T-helper 1 cell (primary cell): ENCODE measurements at regions not wholly inside any gene's neighbourhood (a gene's known extent, or its start where the extent isn't known, plus 50 kb on each side); places are given as distances from the start of the nearest gene placed in this dataset.
"Not testable (repeated sequence)": the region's sequence is repeated elsewhere in the genome, so short reads cannot be mapped to it uniquely, and the experiment has no call there.

ENCODE experiments used
- DNase-seq, 5 donors: peaks; one replicate each; pipeline ENCODE4 v3.0.0-alpha.2; 2012 to 2020

DNA sequence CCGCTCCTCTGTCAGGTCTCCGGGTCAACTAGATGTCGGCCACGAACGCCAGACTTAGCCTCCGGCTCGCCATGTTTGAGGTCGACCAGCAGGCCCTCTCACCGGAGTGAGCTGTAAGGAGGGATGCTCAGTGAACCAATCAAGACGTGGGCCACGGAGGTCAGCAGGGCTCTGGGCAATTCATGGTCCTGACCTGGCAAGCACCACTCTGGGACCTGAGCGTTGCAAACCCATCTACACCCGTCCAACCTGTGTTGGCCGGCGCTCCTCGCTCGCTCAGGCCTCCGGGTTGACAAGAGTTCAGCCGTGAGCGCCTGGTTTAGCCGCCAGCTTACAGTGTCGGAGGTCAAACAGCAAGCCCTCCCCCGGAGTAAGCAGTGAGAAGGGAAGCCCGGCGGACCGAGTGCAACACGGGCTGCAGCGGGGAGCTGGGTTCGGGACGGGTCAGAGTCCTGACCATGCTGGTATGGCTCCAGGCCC is 1361.9 kb downstream of the UQCRFS1 start:
- no peak for DNase-seq

DNA sequence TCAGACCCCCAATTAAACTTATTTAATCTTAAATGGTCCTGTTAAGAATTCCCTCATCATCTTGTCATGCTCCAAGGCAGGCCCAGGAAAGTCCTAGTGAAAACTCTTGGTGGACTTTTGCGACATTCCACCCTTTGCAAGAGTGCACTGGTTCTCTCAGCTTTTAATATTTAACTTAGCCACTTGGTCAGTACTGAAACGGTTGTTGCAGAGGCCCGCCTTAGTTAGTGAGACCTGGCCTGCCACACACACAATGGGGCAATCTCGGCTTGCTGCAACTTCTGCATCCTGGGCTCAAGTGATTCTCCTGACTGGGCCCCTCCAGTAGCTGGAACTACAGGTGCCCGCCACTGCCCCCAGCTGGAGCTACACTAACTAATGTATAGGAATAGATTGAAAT is 1366.0 kb downstream of the UQCRFS1 start:
- DNase-seq, result no peak

DNA sequence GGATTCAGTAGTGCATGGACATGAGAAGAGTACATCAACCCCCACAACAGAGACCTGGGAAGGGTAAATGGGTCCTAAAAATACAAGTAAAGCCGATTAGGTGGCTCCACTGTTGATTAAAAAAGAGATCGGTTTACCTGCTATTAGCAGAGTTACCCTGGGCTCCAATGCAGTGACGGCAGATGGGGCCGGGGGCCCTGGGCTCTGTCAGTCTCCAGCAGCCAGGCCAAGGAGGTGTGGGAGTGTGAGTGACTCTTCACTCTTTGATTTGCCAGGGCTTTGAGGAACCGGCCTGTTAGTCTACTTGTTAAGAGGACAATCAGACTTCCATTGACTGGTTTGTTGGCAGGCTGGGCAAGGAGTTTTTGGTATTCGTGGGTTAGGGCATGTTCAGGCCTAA is 1368.7 kb downstream of the UQCRFS1 start:
- no peak for DNase-seq

DNA sequence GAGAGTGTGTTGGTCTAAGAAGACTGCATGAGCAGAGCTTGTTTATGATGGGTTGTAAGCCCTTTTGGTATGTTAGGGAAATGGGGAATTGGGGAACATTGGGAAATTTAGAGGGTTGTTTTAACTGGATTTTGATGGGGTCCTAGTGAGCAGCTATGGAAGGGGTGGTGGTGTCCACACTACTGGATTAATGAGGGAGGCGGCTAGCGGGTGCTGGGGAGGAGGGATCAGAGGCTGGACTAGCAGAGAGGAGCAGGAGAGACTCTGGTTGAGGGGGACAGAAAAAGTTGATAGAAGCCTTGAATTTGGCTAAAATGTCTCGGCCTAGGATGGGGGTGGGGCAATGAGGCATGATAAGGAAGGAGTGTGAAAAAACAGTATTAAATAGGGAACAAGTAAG is 1369.1 kb downstream of the UQCRFS1 start:
- DNase-seq, result no peak

DNA sequence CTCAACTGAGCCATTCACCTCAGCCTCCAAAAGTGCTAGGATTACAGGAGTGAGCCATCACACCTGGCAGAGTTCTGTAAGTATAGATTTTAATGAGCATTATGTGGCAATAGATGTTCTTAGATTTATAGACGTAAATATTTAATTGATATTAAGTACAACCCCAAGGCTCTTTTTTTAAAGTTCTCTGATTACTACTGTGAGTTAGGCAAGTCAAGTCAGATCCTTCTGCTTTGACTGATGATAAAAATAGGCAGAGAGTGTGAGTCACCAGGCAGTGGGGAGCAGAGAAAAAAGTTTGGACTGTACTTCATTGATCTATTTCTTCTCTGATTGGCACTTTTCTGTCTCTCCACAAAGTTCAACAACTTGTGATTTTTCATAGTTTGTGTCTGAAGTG is 1379.9 kb downstream of the UQCRFS1 start:
- DNase-seq, result no peak

DNA sequence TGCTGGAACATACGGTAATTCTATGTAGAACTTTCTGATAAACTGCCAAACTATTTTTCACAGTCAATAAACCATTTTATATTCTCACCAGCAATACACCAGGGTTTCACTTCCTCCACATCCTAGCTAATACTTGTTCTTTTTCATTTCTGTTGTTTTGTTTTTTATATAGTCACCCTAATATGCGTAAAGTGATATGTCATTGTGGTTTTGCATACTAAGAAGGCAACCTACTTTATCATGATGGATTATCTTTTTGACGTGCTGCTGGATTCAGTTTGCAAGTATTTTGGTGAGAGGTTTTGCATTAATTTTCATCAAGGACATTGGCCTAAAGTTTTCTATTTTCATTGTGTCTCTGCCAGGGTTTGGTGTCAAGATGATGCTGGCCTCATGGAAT is 1384.1 kb downstream of the UQCRFS1 start:
- DNase-seq, result no peak

DNA sequence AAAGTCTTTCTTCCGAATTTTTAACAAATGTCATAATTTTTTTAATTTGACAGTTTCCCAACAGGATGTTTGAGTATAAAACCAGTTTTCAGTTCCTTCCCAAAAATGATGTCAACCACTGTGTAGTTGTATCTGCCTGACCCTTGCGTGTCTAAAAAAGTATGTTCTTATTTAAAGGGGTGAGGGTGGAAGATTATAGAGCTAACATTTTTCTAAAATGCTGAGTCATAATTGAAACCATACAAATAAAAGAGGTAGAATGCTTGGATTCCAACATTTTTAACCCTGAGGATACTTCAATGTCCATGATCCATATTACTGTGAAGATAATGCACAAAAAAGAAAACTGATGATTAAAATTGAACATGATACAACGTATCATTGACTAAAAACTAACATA is 1388.8 kb downstream of the UQCRFS1 start:
- DNase-seq, result no peak

DNA sequence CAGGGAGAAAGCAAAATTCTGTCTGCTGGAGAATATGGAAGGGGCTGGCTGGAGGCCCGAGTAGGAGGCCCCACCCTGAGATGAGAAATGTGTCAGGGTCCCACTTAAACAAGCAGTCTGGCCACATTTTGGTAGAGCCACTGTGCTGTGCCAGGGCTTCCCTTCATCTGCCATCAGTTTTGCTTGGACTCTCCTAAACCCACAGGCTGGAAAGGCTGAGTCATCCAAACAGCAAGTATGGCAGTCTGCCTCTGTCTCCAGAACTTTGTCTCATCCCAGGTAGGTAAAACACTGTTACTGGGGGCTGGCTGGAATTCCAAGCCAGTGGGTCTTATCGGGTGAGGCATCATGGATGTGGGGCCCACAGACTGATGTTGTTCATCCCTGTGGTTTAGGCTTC is 1390.6 kb downstream of the UQCRFS1 start:
- DNase-seq, result no peak

DNA sequence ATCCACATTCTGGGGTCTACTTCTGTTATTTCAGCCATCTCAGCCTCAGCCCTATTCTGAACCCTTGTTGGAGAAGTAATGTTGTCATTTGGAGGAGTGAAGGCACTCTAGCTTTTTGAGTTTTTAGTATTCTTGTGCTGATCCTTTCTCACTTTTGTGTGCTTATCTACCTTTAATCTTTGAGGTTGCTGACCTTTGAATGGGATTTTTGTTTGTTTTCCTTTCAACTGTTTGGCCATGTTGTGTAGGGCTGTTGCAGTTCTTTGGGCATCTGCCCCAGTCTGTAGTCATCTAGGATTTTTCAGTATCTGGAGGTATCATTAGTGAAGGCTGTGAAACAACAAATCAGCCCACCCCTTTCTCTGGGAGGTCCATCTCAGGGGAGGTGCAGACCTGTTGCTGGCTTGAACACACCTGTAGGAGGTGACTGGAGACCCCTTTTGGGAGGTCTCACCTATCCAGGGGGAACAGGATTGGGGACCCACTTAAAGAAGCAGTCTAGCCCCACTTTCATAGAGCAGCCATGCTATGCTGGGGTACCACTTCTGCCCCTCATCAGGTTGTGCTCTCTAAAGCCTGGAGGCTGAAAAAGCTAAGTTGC is 1391.4 kb downstream of the UQCRFS1 start:
- no peak for DNase-seq

DNA sequence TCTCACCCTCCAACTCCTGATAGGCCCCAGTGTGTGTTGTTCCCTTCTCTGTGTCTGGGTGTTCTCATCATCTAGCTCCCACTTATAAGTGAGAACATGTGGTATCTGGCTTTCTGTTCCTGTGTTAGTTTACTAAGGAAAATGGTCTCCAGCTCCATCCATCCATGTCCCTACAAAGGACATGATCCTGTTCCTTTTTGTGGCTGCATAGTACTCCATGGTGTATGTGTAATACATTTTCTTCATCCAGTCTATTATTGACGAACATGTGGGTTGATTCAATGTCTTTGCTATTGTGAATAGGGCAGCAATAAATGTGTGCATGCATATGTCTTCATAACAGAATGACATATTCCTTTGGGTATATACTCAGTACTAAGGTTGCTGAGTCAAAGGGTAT is 1397.0 kb downstream of the UQCRFS1 start:
- DNase-seq, result no peak

DNA sequence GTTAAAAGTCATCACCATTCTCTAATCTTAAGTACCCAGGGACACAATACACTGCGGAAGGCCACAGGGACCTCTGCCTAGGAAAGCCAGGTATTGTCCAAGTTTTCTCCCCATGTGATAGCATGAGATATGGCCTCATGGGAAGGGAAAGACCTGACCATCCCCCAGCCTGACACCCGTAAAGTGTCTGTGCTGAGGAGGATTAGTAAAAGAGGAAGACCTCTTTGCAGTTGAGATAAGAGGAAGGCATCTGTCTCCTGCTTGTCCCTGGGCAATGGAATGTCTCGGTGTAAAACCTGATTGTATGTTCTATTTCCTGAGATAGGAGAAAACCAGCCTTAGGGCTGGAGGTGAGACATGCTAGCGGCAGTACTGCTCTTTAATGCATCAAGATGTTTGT is 1398.1 kb downstream of the UQCRFS1 start:
- not testable (repeated sequence) for DNase-seq

DNA sequence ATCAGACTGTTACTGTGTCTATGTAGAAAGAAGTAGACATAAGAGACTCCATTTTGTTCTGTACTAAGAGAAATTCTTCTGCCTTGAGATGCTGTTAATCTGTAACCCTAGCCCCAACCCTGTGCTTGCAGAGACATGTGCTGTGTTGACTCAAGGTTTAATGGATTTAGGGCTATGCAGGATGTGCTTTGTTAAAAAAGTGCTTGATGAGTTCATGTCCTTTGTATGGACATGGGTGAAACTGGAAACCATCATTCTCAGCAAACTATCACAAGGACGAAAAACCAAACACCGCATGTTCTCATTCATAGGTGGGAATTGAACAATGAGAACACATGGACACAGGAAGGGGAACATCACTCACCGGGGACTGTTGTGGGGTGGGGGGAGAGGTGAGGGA is 1398.7 kb downstream of the UQCRFS1 start:
- DNase-seq, result not testable (repeated sequence)

DNA sequence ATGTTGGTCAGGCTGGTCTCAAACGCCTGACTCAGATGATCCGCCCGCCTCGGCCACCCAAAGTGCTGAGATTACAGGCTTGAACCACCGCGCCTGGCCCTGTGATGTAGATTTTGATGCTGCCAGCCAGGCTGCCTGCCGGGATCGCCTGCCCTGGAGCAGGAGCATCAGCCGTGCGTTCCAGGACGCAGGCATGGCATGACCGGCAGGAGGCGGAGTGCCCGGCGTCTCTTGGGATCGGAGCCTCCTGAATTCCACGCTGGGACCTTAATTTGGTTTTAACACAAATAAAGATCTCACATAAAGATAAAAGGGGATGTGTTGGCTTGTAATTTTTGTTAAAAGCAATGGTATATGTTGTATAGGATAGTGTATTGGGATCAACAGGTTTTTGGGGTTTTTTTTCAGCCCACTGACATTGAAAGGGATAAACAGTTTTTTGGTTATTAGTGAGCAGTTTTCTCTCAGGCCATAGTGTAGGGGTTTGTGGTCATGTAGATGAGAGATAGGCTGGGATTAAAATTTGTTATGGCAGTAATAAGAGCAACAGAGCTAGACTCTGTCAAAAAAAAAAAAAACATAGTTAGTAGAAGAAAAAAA is 1406.4 kb downstream of the UQCRFS1 start:
- DNase-seq, result no peak

DNA sequence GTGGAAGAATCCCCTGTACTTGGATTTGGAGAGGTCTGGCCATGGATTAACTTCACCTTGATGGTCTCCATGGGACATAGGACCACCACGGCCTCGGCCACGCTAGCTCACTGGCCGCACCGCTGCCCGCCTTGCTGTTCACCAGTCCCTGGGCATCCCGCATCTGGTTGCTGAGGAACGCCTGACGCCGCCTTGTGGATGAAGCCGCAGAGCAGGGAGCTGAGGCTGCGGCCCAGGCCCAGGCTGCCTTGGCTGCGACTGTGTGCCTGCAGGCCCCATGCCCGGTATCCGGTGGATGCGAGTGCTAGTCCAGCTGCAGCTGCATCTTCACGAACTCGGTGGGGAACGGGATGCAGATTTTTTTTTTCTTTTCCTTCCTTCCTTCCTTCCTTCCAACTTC is 1407.1 kb downstream of the UQCRFS1 start:
- no peak for DNase-seq

DNA sequence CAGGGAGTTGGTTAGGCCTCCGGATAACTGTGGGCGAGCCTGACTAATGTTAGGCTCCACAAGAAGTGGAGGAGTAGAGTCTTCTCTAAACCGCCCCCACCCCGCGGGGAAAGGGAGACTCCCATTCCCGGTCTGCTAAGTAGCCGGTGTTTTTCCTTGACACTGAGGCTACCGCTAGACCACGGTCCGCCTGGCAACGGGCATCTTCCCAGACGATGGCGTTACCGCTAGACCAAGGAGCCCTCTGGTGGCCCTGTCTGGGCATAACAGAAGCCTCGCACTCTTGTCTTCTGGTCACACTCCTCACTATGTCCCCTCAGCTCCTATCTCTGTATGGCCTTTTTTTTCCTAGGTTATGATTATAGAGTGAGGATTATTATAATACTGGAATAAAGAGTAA is 1410.7 kb downstream of the UQCRFS1 start:
- not testable (repeated sequence) for DNase-seq

DNA sequence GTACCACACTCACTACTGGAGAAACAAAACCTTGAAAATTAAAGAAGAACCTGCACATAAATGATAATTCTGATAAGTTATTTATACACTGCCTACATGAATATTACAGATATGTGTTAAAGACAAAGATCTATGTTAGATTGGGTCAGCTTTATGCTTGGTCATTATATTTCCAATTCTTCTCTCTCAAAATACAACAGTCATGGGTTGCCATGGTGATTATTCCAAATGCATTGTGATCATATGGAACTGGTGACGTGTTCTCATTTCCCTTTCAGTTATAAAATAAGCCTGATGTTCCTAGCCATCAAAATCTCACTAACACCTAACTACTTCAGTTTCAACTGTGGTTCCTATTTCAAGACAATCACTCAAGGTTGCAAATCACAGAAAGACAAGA is 1416.4 kb downstream of the UQCRFS1 start:
- no peak for DNase-seq

DNA sequence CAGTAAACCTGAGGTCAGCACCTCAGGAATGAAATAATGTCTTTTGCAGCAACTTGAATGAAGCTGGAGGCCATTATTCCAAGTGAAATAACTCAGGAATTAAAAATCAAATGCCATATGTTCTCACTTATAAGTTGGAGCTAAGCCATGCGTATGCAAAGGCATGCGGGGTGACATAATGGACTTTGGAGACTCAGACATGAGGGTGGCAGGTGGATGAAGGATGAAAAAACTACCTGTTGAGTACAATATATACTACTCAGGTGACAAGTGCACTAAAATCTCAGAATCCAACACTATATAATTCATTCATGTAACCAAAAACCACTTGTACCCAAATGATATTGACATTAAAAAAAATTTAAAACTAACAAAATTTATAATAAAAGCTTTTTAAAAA is 1416.9 kb downstream of the UQCRFS1 start:
- DNase-seq, result no peak

DNA sequence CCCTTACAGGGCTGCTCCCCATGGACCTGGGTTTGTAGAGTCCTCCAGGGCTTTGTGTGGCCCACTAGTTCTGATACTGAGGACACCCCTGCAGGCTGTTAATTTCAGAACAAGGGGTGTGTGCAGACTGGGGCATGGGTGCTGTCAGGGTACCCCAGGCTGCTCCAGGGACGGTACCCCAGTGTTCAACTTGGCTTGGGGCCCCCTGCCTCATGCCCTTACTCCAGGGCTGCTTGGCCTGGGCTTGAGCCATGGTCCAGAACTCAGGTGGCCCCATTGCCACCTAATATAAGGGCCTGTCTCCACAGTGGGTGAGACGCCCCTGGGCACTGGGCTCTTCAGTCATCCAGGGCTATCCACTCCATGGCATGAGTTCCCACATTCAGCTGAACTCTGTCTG is 1417.6 kb downstream of the UQCRFS1 start:
- no peak for DNase-seq

DNA sequence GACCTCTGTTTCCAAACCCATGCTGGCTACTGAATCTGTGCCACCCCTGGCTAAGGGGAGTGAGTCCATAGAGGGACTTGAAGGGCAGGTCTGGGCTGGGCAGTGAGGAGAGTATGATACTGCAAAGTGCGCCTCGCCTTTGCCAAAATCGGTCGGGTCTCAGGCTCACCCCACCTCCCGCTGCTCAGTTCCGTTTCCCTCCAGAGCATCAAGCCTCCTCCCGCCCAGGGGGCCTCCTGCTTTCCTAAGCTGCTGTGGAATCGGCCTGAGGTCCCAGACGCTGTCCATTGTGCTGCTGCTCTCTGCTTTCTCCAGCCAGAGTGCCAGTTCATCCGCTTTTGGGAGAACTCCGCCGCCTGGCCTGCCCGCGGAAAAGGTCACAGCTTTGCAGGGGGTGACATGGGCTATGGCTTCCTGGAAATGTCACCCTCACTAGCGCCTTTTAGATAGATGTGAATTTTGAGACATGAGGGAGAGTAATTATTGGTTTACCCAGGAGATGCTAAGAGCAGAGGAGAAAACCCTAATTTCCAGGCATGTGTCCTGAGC is 1418.4 kb downstream of the UQCRFS1 start:
- DNase-seq, result peak in 1 of 5 donors; percentile 8

DNA sequence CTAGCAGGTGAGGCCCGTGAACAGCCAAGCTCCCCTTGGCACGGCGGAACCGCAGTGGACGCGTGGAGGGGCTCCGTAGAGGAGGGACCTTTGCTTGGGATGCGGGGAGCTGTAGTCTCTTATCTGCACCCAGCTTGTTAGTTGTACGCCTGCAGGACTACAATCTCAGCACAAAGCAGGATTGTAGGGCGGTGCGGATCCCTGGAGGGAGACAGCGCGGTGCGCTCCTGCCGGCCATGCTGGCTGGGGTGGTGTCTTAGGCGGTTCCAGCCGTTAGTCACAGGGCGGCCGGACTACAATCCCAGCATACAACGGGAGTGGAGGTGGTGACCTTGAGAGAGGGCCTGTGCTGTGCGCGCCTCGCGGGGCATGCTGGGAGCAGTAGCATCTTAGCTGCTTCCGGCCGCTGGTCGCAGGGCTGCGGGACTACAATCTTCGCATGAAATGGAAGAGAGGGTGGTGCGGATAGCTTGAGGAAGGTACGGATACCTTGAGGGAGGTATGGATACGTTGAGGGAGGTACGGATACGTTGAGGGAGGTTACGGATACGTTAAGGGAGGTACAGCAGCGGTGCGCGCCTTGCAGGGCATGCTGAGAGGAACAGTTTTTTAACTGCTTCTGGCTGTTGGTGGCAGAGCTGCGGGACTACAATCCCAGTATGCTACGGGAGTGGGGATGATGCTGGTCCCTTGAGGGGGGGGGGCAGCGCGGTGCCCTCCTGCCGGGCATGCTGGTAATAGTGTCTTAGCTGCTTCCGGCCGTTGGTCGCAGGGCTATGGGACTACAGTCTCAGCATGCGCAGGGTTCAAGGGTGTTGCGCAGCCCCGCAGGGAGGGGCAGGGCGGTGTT is 1419.1 kb downstream of the UQCRFS1 start:
- peak; percentile 75 to 94 (median 87) for DNase-seq

DNA sequence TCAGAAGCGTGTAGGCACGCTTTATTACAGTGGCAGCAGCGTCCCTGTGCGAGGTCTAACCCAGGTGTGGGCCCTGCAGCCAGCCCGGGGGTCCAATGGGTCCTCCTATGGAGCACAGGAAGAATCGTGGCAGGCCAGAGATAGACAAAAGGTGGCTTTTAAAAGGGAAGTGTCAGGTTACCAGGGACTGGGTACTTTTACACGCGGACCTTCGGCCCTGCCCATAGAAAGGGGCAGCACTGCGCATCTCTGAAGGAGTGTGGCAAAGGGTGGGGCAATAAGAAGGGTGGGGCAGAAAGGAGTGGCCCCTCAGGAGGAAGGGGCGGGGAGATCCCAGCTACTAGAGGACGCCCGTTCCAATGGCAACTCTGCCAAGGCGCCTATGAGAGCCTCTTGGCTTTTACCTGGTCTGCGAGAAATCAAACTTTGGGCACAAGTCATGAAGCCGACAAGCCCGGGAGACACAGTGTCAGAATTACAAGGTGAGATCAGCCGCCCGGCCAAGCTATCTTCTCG is 1419.8 kb downstream of the UQCRFS1 start:
- DNase-seq, result peak; percentile 27 to 86 (median 51)

DNA sequence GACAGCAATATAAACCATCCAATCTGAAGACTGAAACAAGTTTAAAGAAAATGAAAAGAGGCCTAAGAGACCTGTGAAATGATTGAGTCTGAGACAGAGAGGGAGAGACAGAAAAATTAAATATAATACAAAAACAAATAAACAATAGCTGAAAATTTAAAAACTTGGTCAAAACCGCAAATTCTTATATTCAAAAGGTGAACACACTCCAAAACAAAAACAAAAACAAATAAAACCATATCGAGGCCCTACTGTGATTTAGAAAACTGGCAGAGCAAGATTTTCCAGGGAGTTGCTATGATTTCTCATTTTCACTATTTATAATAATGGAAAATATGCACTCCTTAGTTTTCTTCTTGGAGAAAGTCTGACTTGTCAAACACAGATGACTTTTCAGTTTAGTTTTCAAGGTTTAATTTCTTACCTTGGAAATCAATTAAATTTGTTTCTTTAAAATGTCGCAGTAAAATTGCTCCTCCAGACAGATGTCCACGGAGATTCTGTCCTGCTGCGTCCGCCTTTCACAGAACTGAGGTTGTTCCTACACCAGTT is 1420.3 kb downstream of the UQCRFS1 start:
- DNase-seq, result no peak
